CD14-positive monocyte (primary cell): ENCODE measurements at regions not wholly inside any gene's neighbourhood (a gene's known extent, or its start where the extent isn't known, plus 50 kb on each side); places are given as distances from the start of the nearest gene placed in this dataset.

Experiments used
- DNase-seq, 3 donors: peaks; one replicate each; pipeline ENCODE4 v3.0.0-alpha.2; 2011 to 2022
- H2AFZ ChIP-seq: 2 replicates; pipeline ENCODE4 v1.6.0; 2012; ENCODE audit warnings: mild to moderate bottlenecking, low read depth, low read length, inconsistent platforms; ENCODE audit not compliant: insufficient read depth, poor library complexity, severe bottlenecking
- H3K27ac ChIP-seq, 2 donors: 1 replicate in 1 of 2; 2 replicates in 1 of 2; pipeline ENCODE4 v1.5.1; 2012 to 2013; ENCODE audit warnings: low read length in 2 of 2, control low read depth in 1 of 2, inconsistent platforms in 1 of 2, low read depth in 1 of 2, mild to moderate bottlenecking in 1 of 2
- H3K27me3 ChIP-seq, 2 donors: one replicate each; pipeline versions ENCODE4 v1.6.0 to v1.6.1; 2011 to 2013; ENCODE audit warnings: low read length in 2 of 2; ENCODE audit not compliant: control insufficient read depth in 2 of 2, insufficient read depth in 2 of 2
- H3K36me3 ChIP-seq, 2 donors: replicated peaks in 1 of 2; 1 replicate in 1 of 2; 2 replicates in 1 of 2; pipeline versions ENCODE4 v1.5.1 to v1.6.1; 2012 to 2013; ENCODE audit warnings: low read length in 2 of 2, control low read depth in 1 of 2, inconsistent platforms in 1 of 2, mild to moderate bottlenecking in 1 of 2; ENCODE audit not compliant: insufficient read depth in 2 of 2, control insufficient read depth in 1 of 2
- H3K4me1 ChIP-seq, 2 donors: 1 replicate in 1 of 2; 2 replicates in 1 of 2; pipeline versions ENCODE4 v1.5.1 to v1.6.1; 2012 to 2013; ENCODE audit warnings: low read length in 2 of 2, control low read depth in 1 of 2, inconsistent platforms in 1 of 2, mild to moderate bottlenecking in 1 of 2, moderate library complexity in 1 of 2; ENCODE audit not compliant: insufficient read depth in 2 of 2, control insufficient read depth in 1 of 2
- H3K4me2 ChIP-seq: replicated peaks from 2 replicates; pipeline ENCODE3; 2012; ENCODE audit warnings: low read length, moderate library complexity, mild to moderate bottlenecking; ENCODE audit not compliant: poor library complexity, severe bottlenecking; ENCODE audit errors: extremely low read depth
- H3K4me3 ChIP-seq, 3 experiments: fragments of 200-600 bp in 1 of 3; sonication (generic) in 1 of 3; replicated peaks in 1 of 3; 1 replicate in 2 of 3; 2 replicates in 1 of 3; pipeline ENCODE4 v1.5.1; 2011 to 2013; ENCODE audit warnings: low read length in 3 of 3, mild to moderate bottlenecking in 3 of 3, control low read depth in 2 of 3, low read depth in 2 of 3, inconsistent platforms in 1 of 3, moderate library complexity in 1 of 3
- H3K79me2 ChIP-seq: 2 replicates; pipeline ENCODE4 v1.6.0; 2012; ENCODE audit warnings: mild to moderate bottlenecking, control low read depth, inconsistent platforms, low read length, moderate library complexity; ENCODE audit not compliant: insufficient read depth
- H3K9ac ChIP-seq: 2 replicates; pipeline ENCODE4 v1.6.0; 2017; ENCODE audit warnings: low read length, mild to moderate bottlenecking; ENCODE audit not compliant: insufficient read depth, poor library complexity, severe bottlenecking
- H3K9me3 ChIP-seq, 2 donors: replicated peaks in 1 of 2; 1 replicate in 1 of 2; 2 replicates in 1 of 2; pipeline versions ENCODE4 v1.5.1 to v1.6.1; 2012 to 2013; ENCODE audit warnings: low read length in 2 of 2, control low read depth in 1 of 2; ENCODE audit not compliant: control insufficient read depth in 1 of 2, insufficient read depth in 1 of 2
- H4K20me1 ChIP-seq: 2 replicates; pipeline ENCODE4 v1.6.0; 2012; ENCODE audit warnings: mild to moderate bottlenecking, low read length, control low read depth, moderate library complexity; ENCODE audit not compliant: insufficient read depth
- H3K27ac Mint-ChIP-seq, 7 donors: one replicate each; pipeline ENCODE4 v1.8.0; 2020; ENCODE audit warnings: mild to moderate bottlenecking in 7 of 7, mixed read lengths in 7 of 7, moderate library complexity in 6 of 7, inconsistent platforms in 2 of 7
- H3K27me3 Mint-ChIP-seq, 3 donors: one replicate each; pipeline ENCODE4 v1.8.0; 2021 to 2022; ENCODE audit warnings: low read depth in 3 of 3, mild to moderate bottlenecking in 3 of 3, mixed read lengths in 3 of 3, moderate library complexity in 3 of 3, inconsistent platforms in 1 of 3
- H3K36me3 Mint-ChIP-seq, 2 donors: one replicate each; pipeline ENCODE4 v1.8.0; 2020; ENCODE audit warnings: mixed read lengths in 2 of 2, inconsistent platforms in 1 of 2, mild to moderate bottlenecking in 1 of 2
- H3K4me1 Mint-ChIP-seq: one replicate; pipeline ENCODE4 v1.8.0; 2020; ENCODE audit warnings: mild to moderate bottlenecking, mixed read lengths
- H3K4me3 Mint-ChIP-seq, 2 donors: one replicate each; pipeline ENCODE4 v1.8.0; 2020; ENCODE audit warnings: mild to moderate bottlenecking in 2 of 2, mixed read lengths in 2 of 2, moderate library complexity in 1 of 2
- H3K9me3 Mint-ChIP-seq, 7 donors: one replicate each; pipeline ENCODE4 v1.8.0; 2020 to 2022; ENCODE audit warnings: mixed read lengths in 7 of 7, mild to moderate bottlenecking in 6 of 7, moderate library complexity in 6 of 7, inconsistent platforms in 2 of 7
- CTCF ChIP-seq: fragments of 200-600 bp; IDR thresholded peaks from one replicate; pipeline ENCODE4 v1.8.0; 2022; ENCODE audit warnings: antibody characterized with exemption, mild to moderate bottlenecking
- WGBS: methylation state at CpG from one replicate; pipeline ENCODE4 v1.1.5; 2013; ENCODE audit warnings: missing lambda C conversion rate; ENCODE audit not compliant: insufficient coverage; 5-methylcytosine and 5-hydroxymethylcytosine counted together
- intact Hi-C, 2 donors: fragments of 100-400 bp; cut with micrococcal nuclease; formaldehyde crosslinking; loops; one replicate each; pipeline versions ENCODE4 v1.15.0 to v1.15.1; 2023

GRCh38 chr5:67771221-67771620 is 444.3 kb upstream of the PIK3R1 start:
- no peaks in the 10 kb centered on the region for H3K27me3 Mint-ChIP-seq
- Histone ChIP-seq H3K4me1 (peaks cover 5 to 6% of the 10 kb centered on the region in 2 donors), H3K9ac (no peak overlapping the region), H3K79me2 (no peaks in the 10 kb centered on the region), H3K9me3 (no peaks in the 10 kb centered on the region), H3K4me2 (no peak overlapping the region), H3K27me3 (no peaks in the 10 kb centered on the region), H2AFZ (no peak overlapping the region), H4K20me1 (no peaks in the 10 kb centered on the region), H3K36me3 (no peaks in the 10 kb centered on the region), H3K4me3 (no peak overlapping the region), H3K27ac (no peak overlapping the region)
- H3K36me3 Mint-ChIP-seq, result no peaks in the 10 kb centered on the region
- peaks cover 0 to 2% (median 0%) of the 10 kb centered on the region in 7 donors for H3K9me3 Mint-ChIP-seq
- no peak for DNase-seq
- TF ChIP-seq CTCF, result no peak
- intact Hi-C loops, result no loop called here
- no peak overlapping the region for H3K27ac Mint-ChIP-seq
- H3K4me1 Mint-ChIP-seq, result peaks cover 10% of the 10 kb centered on the region
- no peak overlapping the region for H3K4me3 Mint-ChIP-seq
- 80% methylated on average over 1 of the region's 2 CpGs for WGBS

GRCh38 chr5:67770431-67771025 is 445.0 kb upstream of the PIK3R1 start:
- no peaks in the 10 kb centered on the region for H3K9me3 ChIP-seq
- Mint-ChIP-seq H3K36me3 (no peaks in the 10 kb centered on the region), H3K27ac (peak overlapping the region in 2 of 7 donors; percentile 53 to 70), H3K27me3 (no peaks in the 10 kb centered on the region), H3K4me3 (peak overlapping the region in 1 of 2 donors; percentile 4), H3K4me1 (peaks cover 10% of the 10 kb centered on the region), H3K9me3 (peaks cover 0 to 2% (median 0%) of the 10 kb centered on the region in 7 donors)
- intact Hi-C loops, result no loop called here
- H3K36me3 ChIP-seq, result no peaks in the 10 kb centered on the region
- H4K20me1 ChIP-seq, result no peaks in the 10 kb centered on the region
- no peak overlapping the region for H3K4me2 ChIP-seq
- no peaks in the 10 kb centered on the region for H3K79me2 ChIP-seq
- no peak overlapping the region for H3K4me3 ChIP-seq
- no peaks in the 10 kb centered on the region for H3K27me3 ChIP-seq
- H3K4me1 ChIP-seq, result peaks cover 5 to 6% of the 10 kb centered on the region in 2 donors
- H3K9ac ChIP-seq, result no peak overlapping the region
- no peak for TF ChIP-seq CTCF
- H3K27ac ChIP-seq, result no peak overlapping the region
- 0% methylated on average over 1 of the region's 5 CpGs for WGBS
- H2AFZ ChIP-seq, result no peak overlapping the region
- peak in 2 of 3 donors; percentile 18 to 23 for DNase-seq
